ENCODE measurements at regions not wholly inside any gene's neighbourhood (a gene's known extent, or its start where the extent isn't known, plus 50 kb on each side); places are given as distances from the start of the nearest gene placed in this dataset.

- TF ChIP-seq CTCF (conservative IDR thresholded peaks at IDR 0.05 in 1 of 2, IDR thresholded peaks at IDR 0.05 in 1 of 2; ENCODE audit: extremely low read depth in 1 of 2, insufficient read depth in 1 of 2, low read depth in 1 of 2, low read length in 2 of 2), result no peak
- TF ChIP-seq EZH2 (IDR thresholded peaks at IDR 0.05; ENCODE audit: borderline replicate concordance, low read length), result no peak
Observed at GRCh38 chr12:112677050-112677765, 114.3 kb upstream of the RPH3A start.
